ENCODE measurements at regions not wholly inside any gene's neighbourhood (a gene's known extent, or its start where the extent isn't known, plus 50 kb on each side); places are given as distances from the start of the nearest gene placed in this dataset.

- Mint-ChIP-seq H3K27me3 (peaks cover 65% of the 10 kb centered on the region), H3K4me3 (ENCODE audit: low read depth) (no peak overlapping the region), H3K36me3 (ENCODE audit: insufficient read depth) (no peaks in the 10 kb centered on the region)
Measured at GRCh38 chr2:128505575-128506526, 187.2 kb upstream of the HS6ST1 start.

GRCh38 chr2:128506534-128506933 is 187.9 kb upstream of the HS6ST1 start:
- Mint-ChIP-seq H3K4me1 (ENCODE audit: low read depth) (peaks cover 7% of the 10 kb centered on the region), H3K27me3 (peaks cover 64% of the 10 kb centered on the region), H3K27ac (no peak overlapping the region), H3K4me3 (ENCODE audit: low read depth) (no peak overlapping the region), H3K9me3 (ENCODE audit: low read depth) (no peaks in the 10 kb centered on the region), H3K36me3 (ENCODE audit: insufficient read depth) (no peaks in the 10 kb centered on the region)
- DNase-seq (ENCODE audit: low spot score, unreplicated experiment): no peak
- TF ChIP-seq CTCF (IDR thresholded peaks at IDR 0.05; ENCODE audit: unreplicated experiment): no peak

More at GRCh38 chr2:128505575-128506526, 187.2 kb upstream of the HS6ST1 start:
- no peaks in the 10 kb centered on the region for H3K9me3 Mint-ChIP-seq (ENCODE audit: low read depth)
- no peak overlapping the region for H3K27ac Mint-ChIP-seq
- DNase-seq (ENCODE audit: low spot score, unreplicated experiment): no peak
- TF ChIP-seq CTCF (IDR thresholded peaks at IDR 0.05; ENCODE audit: unreplicated experiment): no peak
- peaks cover 7% of the 10 kb centered on the region for H3K4me1 Mint-ChIP-seq (ENCODE audit: low read depth)

GRCh38 chr2:128510701-128511397 is 192.2 kb upstream of the HS6ST1 start:
- no peak for DNase-seq (ENCODE audit: low spot score, unreplicated experiment)
- Mint-ChIP-seq H3K36me3 (ENCODE audit: insufficient read depth) (no peaks in the 10 kb centered on the region), H3K27ac (no peak overlapping the region), H3K4me3 (ENCODE audit: low read depth) (no peak overlapping the region), H3K9me3 (ENCODE audit: low read depth) (no peaks in the 10 kb centered on the region), H3K27me3 (peaks cover 54% of the 10 kb centered on the region), H3K4me1 (ENCODE audit: low read depth) (peaks cover 6% of the 10 kb centered on the region)
- TF ChIP-seq CTCF (IDR thresholded peaks at IDR 0.05; ENCODE audit: unreplicated experiment): no peak

- Mint-ChIP-seq H3K4me3 (ENCODE audit: low read depth) (no peak overlapping the region), H3K9me3 (ENCODE audit: low read depth) (no peaks in the 10 kb centered on the region), H3K36me3 (ENCODE audit: insufficient read depth) (no peaks in the 10 kb centered on the region), H3K27ac (peak overlapping the region; percentile 45), H3K4me1 (ENCODE audit: low read depth) (peaks cover 6% of the 10 kb centered on the region), H3K27me3 (peaks cover 47% of the 10 kb centered on the region)
- TF ChIP-seq CTCF (IDR thresholded peaks at IDR 0.05; ENCODE audit: unreplicated experiment): no peak
- DNase-seq (ENCODE audit: low spot score, unreplicated experiment): no peak
Measured at GRCh38 chr2:128511731-128512378, 193.2 kb upstream of the HS6ST1 start.
